SK-N-SH treated with all-trans-retinoic acid at 6 μM for 48 hours (cell line): ENCODE measurements at regions not wholly inside any gene's neighbourhood (a gene's known extent, or its start where the extent isn't known, plus 50 kb on each side); places are given as distances from the start of the nearest gene placed in this dataset.
"Not testable (repeated sequence)": the region's sequence is repeated elsewhere in the genome, so short reads cannot be mapped to it uniquely, and the experiment has no call there.

ENCODE experiments used
- ATAC-seq: fragments of 200-7000 bp; cut with Tn5 transposase; 3 replicates; pipeline ENCODE4 v1.9.1; 2020; ENCODE audit warnings: mild to moderate bottlenecking, moderate library complexity
- ARNTL ChIP-seq: fragments of 450-650 bp; formaldehyde crosslinking; IDR thresholded peaks from 2 replicates; pipeline ENCODE4 v1.5.0; 2020; ENCODE audit warnings: low read depth, mild to moderate bottlenecking, moderate library complexity, borderline replicate concordance
- BACH2 ChIP-seq: fragments of 250-450 bp; sonication (Bioruptor Pico); IDR thresholded peaks from 2 replicates; pipeline ENCODE4 v1.9.0; 2021; ENCODE audit warnings: mild to moderate bottlenecking, borderline replicate concordance
- CREB5 ChIP-seq: fragments of 250-450 bp; sonication (Bioruptor Pico); IDR thresholded peaks from 2 replicates; pipeline ENCODE4 v1.5.1; 2020; ENCODE audit warnings: low read depth, mild to moderate bottlenecking, moderate library complexity
- CSDC2 ChIP-seq: fragments of 250-450 bp; sonication (Bioruptor Pico); IDR thresholded peaks from 2 replicates; pipeline ENCODE4 v1.5.0; 2020; ENCODE audit warnings: mild to moderate bottlenecking, moderate library complexity
- CSRNP3 ChIP-seq: fragments of 250-450 bp; sonication (Bioruptor Pico); IDR thresholded peaks from 2 replicates; pipeline ENCODE4 v1.5.1; 2021; ENCODE audit warnings: mild to moderate bottlenecking, moderate library complexity
- ESRRG ChIP-seq: fragments of 250-450 bp; sonication (Bioruptor Pico); IDR thresholded peaks from 2 replicates; pipeline ENCODE4 v1.6.1; 2021; ENCODE audit warnings: mild to moderate bottlenecking
- ISL1 ChIP-seq: fragments of 250-450 bp; sonication (Bioruptor Pico); IDR thresholded peaks from 2 replicates; pipeline ENCODE4 v2.1.2; 2022; ENCODE audit warnings: mild to moderate bottlenecking, moderate library complexity
- OSR1 ChIP-seq: fragments of 250-450 bp; sonication (Bioruptor Pico); IDR thresholded peaks from 2 replicates; pipeline ENCODE4 v1.8.0; 2022; ENCODE audit warnings: moderate library complexity, mild to moderate bottlenecking, inconsistent platforms
- PATZ1 ChIP-seq: fragments of 250-450 bp; sonication (Bioruptor Pico); IDR thresholded peaks from 2 replicates; pipeline ENCODE4 v1.8.0; 2020; ENCODE audit warnings: mild to moderate bottlenecking, moderate library complexity, borderline replicate concordance
- POU6F1 ChIP-seq: fragments of 250-450 bp; sonication (Bioruptor Pico); IDR thresholded peaks from 2 replicates; pipeline ENCODE4 v1.8.0; 2021; ENCODE audit warnings: low read depth, mild to moderate bottlenecking, moderate library complexity, borderline replicate concordance
- PPARA ChIP-seq: fragments of 250-450 bp; sonication (Bioruptor Pico); IDR thresholded peaks from 2 replicates; pipeline ENCODE4 v1.5.0; 2020; ENCODE audit warnings: mild to moderate bottlenecking, borderline replicate concordance
- RARB ChIP-seq: fragments of 250-450 bp; sonication (Bioruptor Pico); IDR thresholded peaks from 2 replicates; pipeline ENCODE4 v1.8.0; 2021; ENCODE audit warnings: mild to moderate bottlenecking, moderate library complexity
- SNAI2 ChIP-seq: fragments of 250-450 bp; sonication (Bioruptor Pico); IDR thresholded peaks from 2 replicates; pipeline ENCODE4 v1.5.0; 2020; ENCODE audit warnings: mild to moderate bottlenecking, moderate library complexity
- TCF4 ChIP-seq: fragments of 250-450 bp; sonication (Bioruptor Pico); IDR thresholded peaks from 2 replicates; pipeline ENCODE4 v1.8.0; 2021; ENCODE audit warnings: mild to moderate bottlenecking, moderate library complexity, borderline replicate concordance
- TOX ChIP-seq: fragments of 250-450 bp; sonication (Bioruptor Pico); IDR thresholded peaks from 2 replicates; pipeline ENCODE4 v1.8.0; 2021; ENCODE audit warnings: mild to moderate bottlenecking, moderate library complexity, borderline replicate concordance
- ZFP3 ChIP-seq: fragments of 250-450 bp; sonication (Bioruptor Pico); IDR thresholded peaks from 2 replicates; pipeline ENCODE4 v1.5.0; 2020; ENCODE audit warnings: mild to moderate bottlenecking, moderate library complexity
- ZFP30 ChIP-seq: fragments of 450-650 bp; formaldehyde crosslinking; IDR thresholded peaks from 2 replicates; pipeline ENCODE4 v1.5.0; 2022; ENCODE audit warnings: mild to moderate bottlenecking, moderate library complexity
- ZNF565 ChIP-seq: fragments of 450-650 bp; formaldehyde crosslinking; conservative IDR thresholded peaks from 2 replicates; pipeline ENCODE4 v1.5.0; 2020; ENCODE audit warnings: low read depth, mild to moderate bottlenecking, moderate library complexity
- ZNF70 ChIP-seq: fragments of 450-650 bp; formaldehyde crosslinking; IDR thresholded peaks from 2 replicates; pipeline ENCODE4 v1.5.0; 2020; ENCODE audit warnings: mild to moderate bottlenecking, moderate library complexity
- ZNF8 ChIP-seq: fragments of 450-650 bp; formaldehyde crosslinking; IDR thresholded peaks from 2 replicates; pipeline ENCODE4 v1.5.0; 2020; ENCODE audit warnings: mild to moderate bottlenecking, moderate library complexity

- TF ChIP-seq CREB5 (CRISPR knock-in tag) (no peak), ZFP30 (CRISPR knock-in tag) (no peak), CSRNP3 (CRISPR knock-in tag) (no peak), BACH2 (no peak), ISL1 (CRISPR knock-in tag) (no peak)
These were observed 97.7 kb upstream of the MEGF10 start (continued) for GRCh38 chr5:127192836-127193338.

- TF ChIP-seq TOX (CRISPR knock-in tag) (no peak), ISL1 (CRISPR knock-in tag) (no peak), ZNF8 (CRISPR knock-in tag) (no peak), OSR1 (CRISPR knock-in tag) (no peak), RARB (CRISPR knock-in tag) (no peak), SNAI2 (CRISPR knock-in tag) (no peak), CSDC2 (CRISPR knock-in tag) (no peak), ZNF565 (CRISPR knock-in tag) (no peak), TCF4 (CRISPR knock-in tag) (no peak), PPARA (no peak), ZNF70 (CRISPR knock-in tag) (no peak), CREB5 (CRISPR knock-in tag) (no peak), ZFP30 (CRISPR knock-in tag) (no peak), PATZ1 (CRISPR knock-in tag) (no peak), POU6F1 (CRISPR knock-in tag) (no peak), ZFP3 (CRISPR knock-in tag) (no peak)
- ATAC-seq: no peak
These were observed 94.6 kb upstream of the MEGF10 start for GRCh38 chr5:127196042-127196441.

- not testable (repeated sequence) for ATAC-seq
These were observed 93.0 kb upstream of the MEGF10 start for GRCh38 chr5:127197402-127198167.

- not testable (repeated sequence) for ATAC-seq
These were observed 87.9 kb upstream of the MEGF10 start for GRCh38 chr5:127202738-127203137.

GRCh38 chr5:127203818-127204217 is 86.8 kb upstream of the MEGF10 start:
- TF ChIP-seq ESRRG (CRISPR knock-in tag) (no peak), ARNTL (CRISPR knock-in tag) (no peak), TCF4 (CRISPR knock-in tag) (no peak), CSDC2 (CRISPR knock-in tag) (no peak), PPARA (no peak), RARB (CRISPR knock-in tag) (no peak), POU6F1 (CRISPR knock-in tag) (no peak)
- TF ChIP-seq, all 23 proteins: peak for 0
- no peak for ATAC-seq
